Esophagus squamous epithelium (tissue), 4 donors: ENCODE measurements at regions not wholly inside any gene's neighbourhood (a gene's known extent, or its start where the extent isn't known, plus 50 kb on each side); places are given as distances from the start of the nearest gene placed in this dataset.

Source experiments
- POLR2A ChIP-seq, 4 donors: fragments of 450-650 bp; IDR thresholded peaks; one replicate each; pipeline ENCODE4 v1.6.1; 2017; ENCODE audit warnings: antibody characterized with exemption in 4 of 4, mild to moderate bottlenecking in 4 of 4, moderate library complexity in 3 of 4
- TF ChIP-seq, protein P1 (sequence below), 6 experiments: fragments of 450-650 bp in 4 of 6; fragments of 200-600 bp in 2 of 6; sonication (generic) in 2 of 6; IDR thresholded peaks; one replicate each; pipeline ENCODE4 v1.5.1; 2016 to 2019; ENCODE audit warnings: antibody characterized with exemption in 6 of 6, mild to moderate bottlenecking in 4 of 6, moderate library complexity in 4 of 6

- TF ChIP-seq, protein P1, sequence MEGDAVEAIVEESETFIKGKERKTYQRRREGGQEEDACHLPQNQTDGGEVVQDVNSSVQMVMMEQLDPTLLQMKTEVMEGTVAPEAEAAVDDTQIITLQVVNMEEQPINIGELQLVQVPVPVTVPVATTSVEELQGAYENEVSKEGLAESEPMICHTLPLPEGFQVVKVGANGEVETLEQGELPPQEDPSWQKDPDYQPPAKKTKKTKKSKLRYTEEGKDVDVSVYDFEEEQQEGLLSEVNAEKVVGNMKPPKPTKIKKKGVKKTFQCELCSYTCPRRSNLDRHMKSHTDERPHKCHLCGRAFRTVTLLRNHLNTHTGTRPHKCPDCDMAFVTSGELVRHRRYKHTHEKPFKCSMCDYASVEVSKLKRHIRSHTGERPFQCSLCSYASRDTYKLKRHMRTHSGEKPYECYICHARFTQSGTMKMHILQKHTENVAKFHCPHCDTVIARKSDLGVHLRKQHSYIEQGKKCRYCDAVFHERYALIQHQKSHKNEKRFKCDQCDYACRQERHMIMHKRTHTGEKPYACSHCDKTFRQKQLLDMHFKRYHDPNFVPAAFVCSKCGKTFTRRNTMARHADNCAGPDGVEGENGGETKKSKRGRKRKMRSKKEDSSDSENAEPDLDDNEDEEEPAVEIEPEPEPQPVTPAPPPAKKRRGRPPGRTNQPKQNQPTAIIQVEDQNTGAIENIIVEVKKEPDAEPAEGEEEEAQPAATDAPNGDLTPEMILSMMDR (IDR thresholded peaks at IDR 0.05), result no peak
- no peak for TF ChIP-seq POLR2A (IDR thresholded peaks at IDR 0.05)
These were observed 547.1 kb upstream of the GCFC2 start for GRCh38 chr2:76257802-76258201.
